Endothelial cell (in vitro differentiated cells): ENCODE measurements at regions not wholly inside any gene's neighbourhood (a gene's known extent, or its start where the extent isn't known, plus 50 kb on each side); places are given as distances from the start of the nearest gene placed in this dataset.

Experiments
- DNase-seq: peaks from one replicate; pipeline ENCODE4 v3.0.0; 2021; ENCODE audit warnings: low spot score
- H3K27ac Mint-ChIP-seq: one replicate; pipeline ENCODE4 v1.8.0; 2021; ENCODE audit warnings: mixed read lengths, inconsistent platforms; ENCODE audit not compliant: unreplicated experiment
- H3K27me3 Mint-ChIP-seq: one replicate; pipeline ENCODE4 v1.8.0; 2021; ENCODE audit warnings: mild to moderate bottlenecking, moderate library complexity, mixed read lengths, inconsistent platforms; ENCODE audit not compliant: unreplicated experiment
- H3K36me3 Mint-ChIP-seq: one replicate; pipeline ENCODE4 v1.8.0; 2021; ENCODE audit warnings: mild to moderate bottlenecking, low read depth, mixed read lengths, inconsistent platforms; ENCODE audit not compliant: unreplicated experiment
- H3K4me1 Mint-ChIP-seq: one replicate; pipeline ENCODE4 v1.8.0; 2021; ENCODE audit warnings: mild to moderate bottlenecking, mixed read lengths, inconsistent platforms; ENCODE audit not compliant: unreplicated experiment
- H3K4me3 Mint-ChIP-seq: one replicate; pipeline ENCODE4 v1.8.0; 2021; ENCODE audit warnings: mild to moderate bottlenecking, mixed read lengths, inconsistent platforms; ENCODE audit not compliant: unreplicated experiment
- H3K9me3 Mint-ChIP-seq: one replicate; pipeline ENCODE4 v1.8.0; 2021; ENCODE audit warnings: mixed read lengths, inconsistent platforms; ENCODE audit not compliant: unreplicated experiment
- TF ChIP-seq, protein P1 (sequence below): fragments of 200-600 bp; sonication (generic); IDR thresholded peaks from one replicate; pipeline ENCODE4 v1.5.0; 2021; ENCODE audit warnings: antibody characterized with exemption; ENCODE audit not compliant: unreplicated experiment

- Mint-ChIP-seq H3K27ac (no peak overlapping the region), H3K9me3 (no peaks in the 10 kb centered on the region), H3K27me3 (no peaks in the 10 kb centered on the region), H3K4me3 (no peak overlapping the region), H3K36me3 (no peaks in the 10 kb centered on the region), H3K4me1 (no peaks in the 10 kb centered on the region)
- no peak for DNase-seq
- TF ChIP-seq, protein P1, sequence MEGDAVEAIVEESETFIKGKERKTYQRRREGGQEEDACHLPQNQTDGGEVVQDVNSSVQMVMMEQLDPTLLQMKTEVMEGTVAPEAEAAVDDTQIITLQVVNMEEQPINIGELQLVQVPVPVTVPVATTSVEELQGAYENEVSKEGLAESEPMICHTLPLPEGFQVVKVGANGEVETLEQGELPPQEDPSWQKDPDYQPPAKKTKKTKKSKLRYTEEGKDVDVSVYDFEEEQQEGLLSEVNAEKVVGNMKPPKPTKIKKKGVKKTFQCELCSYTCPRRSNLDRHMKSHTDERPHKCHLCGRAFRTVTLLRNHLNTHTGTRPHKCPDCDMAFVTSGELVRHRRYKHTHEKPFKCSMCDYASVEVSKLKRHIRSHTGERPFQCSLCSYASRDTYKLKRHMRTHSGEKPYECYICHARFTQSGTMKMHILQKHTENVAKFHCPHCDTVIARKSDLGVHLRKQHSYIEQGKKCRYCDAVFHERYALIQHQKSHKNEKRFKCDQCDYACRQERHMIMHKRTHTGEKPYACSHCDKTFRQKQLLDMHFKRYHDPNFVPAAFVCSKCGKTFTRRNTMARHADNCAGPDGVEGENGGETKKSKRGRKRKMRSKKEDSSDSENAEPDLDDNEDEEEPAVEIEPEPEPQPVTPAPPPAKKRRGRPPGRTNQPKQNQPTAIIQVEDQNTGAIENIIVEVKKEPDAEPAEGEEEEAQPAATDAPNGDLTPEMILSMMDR: no peak
These were observed 170.0 kb downstream of the MOXD1 start for GRCh38 chr6:132231121-132231884.

- Mint-ChIP-seq H3K36me3 (no peaks in the 10 kb centered on the region), H3K4me1 (no peaks in the 10 kb centered on the region), H3K27me3 (no peaks in the 10 kb centered on the region), H3K9me3 (peaks cover 5% of the 10 kb centered on the region), H3K4me3 (no peak overlapping the region), H3K27ac (no peak overlapping the region)
- no peak for DNase-seq
- TF ChIP-seq, protein P1: no peak
These were observed 172.4 kb downstream of the MOXD1 start for GRCh38 chr6:132228894-132229293.

DNA sequence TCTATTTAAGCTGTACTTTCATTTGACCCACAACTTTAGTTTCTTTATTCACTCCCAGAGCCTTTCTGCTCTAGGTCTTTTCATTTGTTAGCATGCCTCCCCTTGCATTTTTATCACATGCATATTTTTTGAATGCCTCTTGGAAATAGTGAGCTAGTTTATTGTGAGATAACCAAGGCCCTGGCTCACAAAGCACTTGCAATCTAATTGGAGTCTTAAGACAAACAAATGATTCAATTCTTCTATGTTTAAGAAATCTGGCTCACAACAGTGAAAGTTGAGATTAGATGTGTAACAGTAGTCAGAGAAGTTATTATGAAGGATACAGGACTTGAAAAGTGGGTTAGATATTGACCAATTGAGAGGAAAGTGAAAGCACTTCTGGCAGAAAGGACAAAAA, 173.4 kb downstream of the MOXD1 start:
- Mint-ChIP-seq H3K4me1 (no peaks in the 10 kb centered on the region), H3K4me3 (no peak overlapping the region), H3K36me3 (no peaks in the 10 kb centered on the region), H3K9me3 (peaks cover 5% of the 10 kb centered on the region), H3K27me3 (no peaks in the 10 kb centered on the region), H3K27ac (no peak overlapping the region)
- DNase-seq: no peak
- TF ChIP-seq, protein P1: no peak

- DNase-seq: no peak
- H3K4me3 Mint-ChIP-seq: no peak overlapping the region
- TF ChIP-seq, protein P1: no peak
- no peaks in the 10 kb centered on the region for H3K36me3 Mint-ChIP-seq
- no peaks in the 10 kb centered on the region for H3K4me1 Mint-ChIP-seq
- no peaks in the 10 kb centered on the region for H3K27me3 Mint-ChIP-seq
- H3K9me3 Mint-ChIP-seq: peaks cover 5% of the 10 kb centered on the region
- no peak overlapping the region for H3K27ac Mint-ChIP-seq
These were observed 176.3 kb downstream of the MOXD1 start for GRCh38 chr6:132224943-132225342.

- Mint-ChIP-seq H3K4me3 (no peak overlapping the region), H3K4me1 (no peaks in the 10 kb centered on the region), H3K27ac (no peak overlapping the region), H3K36me3 (no peaks in the 10 kb centered on the region), H3K9me3 (peaks cover 5% of the 10 kb centered on the region), H3K27me3 (no peaks in the 10 kb centered on the region)
- DNase-seq: no peak
- TF ChIP-seq, protein P1: no peak
These were observed 180.5 kb downstream of the MOXD1 start for GRCh38 chr6:132220800-132221199.
